Osteocyte (in vitro differentiated cells): ENCODE measurements at regions not wholly inside any gene's neighbourhood (a gene's known extent, or its start where the extent isn't known, plus 50 kb on each side); places are given as distances from the start of the nearest gene placed in this dataset.

ENCODE experiments used
- DNase-seq: peaks from one replicate; pipeline ENCODE4 v3.0.0; 2021; ENCODE audit warnings: mixed read lengths; ENCODE audit not compliant: unreplicated experiment; ENCODE audit errors: extremely low spot score
- H3K27ac Mint-ChIP-seq: one replicate; pipeline ENCODE4 v1.8.0; 2021; ENCODE audit warnings: mild to moderate bottlenecking, mixed read lengths; ENCODE audit not compliant: unreplicated experiment
- H3K27me3 Mint-ChIP-seq: one replicate; pipeline ENCODE4 v1.8.0; 2021; ENCODE audit warnings: mixed read lengths; ENCODE audit not compliant: unreplicated experiment
- H3K36me3 Mint-ChIP-seq: one replicate; pipeline ENCODE4 v1.8.0; 2021; ENCODE audit warnings: mixed read lengths; ENCODE audit not compliant: unreplicated experiment
- H3K4me1 Mint-ChIP-seq: one replicate; pipeline ENCODE4 v1.8.0; 2021; ENCODE audit warnings: mixed read lengths; ENCODE audit not compliant: unreplicated experiment
- H3K4me3 Mint-ChIP-seq: one replicate; pipeline ENCODE4 v1.8.0; 2021; ENCODE audit warnings: mild to moderate bottlenecking, moderate library complexity, mixed read lengths; ENCODE audit not compliant: unreplicated experiment
- H3K9me3 Mint-ChIP-seq: one replicate; pipeline ENCODE4 v1.8.0; 2021; ENCODE audit warnings: mixed read lengths; ENCODE audit not compliant: unreplicated experiment
- CTCF ChIP-seq: fragments of 200-600 bp; sonication (generic); IDR thresholded peaks from 2 replicates; pipeline ENCODE4 v1.5.0; 2021; ENCODE audit warnings: antibody characterized with exemption, mild to moderate bottlenecking, moderate library complexity

- no peaks in the 10 kb centered on the region for H3K36me3 Mint-ChIP-seq
- H3K27me3 Mint-ChIP-seq, result no peaks in the 10 kb centered on the region
- no peak for TF ChIP-seq CTCF
- no peak for DNase-seq
- H3K4me3 Mint-ChIP-seq, result no peak overlapping the region
- no peak overlapping the region for H3K27ac Mint-ChIP-seq
- no peaks in the 10 kb centered on the region for H3K4me1 Mint-ChIP-seq
- no peaks in the 10 kb centered on the region for H3K9me3 Mint-ChIP-seq
These were observed 149.2 kb upstream of the TEX13C start for GRCh38 chrX:125170459-125170858.

- Mint-ChIP-seq H3K9me3 (no peaks in the 10 kb centered on the region), H3K27ac (no peak overlapping the region), H3K27me3 (no peaks in the 10 kb centered on the region), H3K4me3 (no peak overlapping the region), H3K36me3 (no peaks in the 10 kb centered on the region), H3K4me1 (no peaks in the 10 kb centered on the region)
- no peak for DNase-seq
- TF ChIP-seq CTCF, result no peak
These were observed 147.1 kb upstream of the TEX13C start for GRCh38 chrX:125172531-125172930.

GRCh38 chrX:125175991-125176584 lies 143.6 kb upstream of the TEX13C start:
- DNase-seq, result no peak
- H3K4me1 Mint-ChIP-seq, result no peaks in the 10 kb centered on the region
- no peaks in the 10 kb centered on the region for H3K9me3 Mint-ChIP-seq
- no peaks in the 10 kb centered on the region for H3K27me3 Mint-ChIP-seq
- H3K4me3 Mint-ChIP-seq, result no peak overlapping the region
- H3K27ac Mint-ChIP-seq, result no peak overlapping the region
- TF ChIP-seq CTCF, result no peak
- H3K36me3 Mint-ChIP-seq, result no peaks in the 10 kb centered on the region

- Mint-ChIP-seq H3K4me1 (no peaks in the 10 kb centered on the region), H3K27ac (no peak overlapping the region), H3K36me3 (no peaks in the 10 kb centered on the region), H3K9me3 (no peaks in the 10 kb centered on the region), H3K27me3 (no peaks in the 10 kb centered on the region), H3K4me3 (no peak overlapping the region)
- no peak for TF ChIP-seq CTCF
- DNase-seq, result no peak
These were observed 125.8 kb upstream of the TEX13C start for GRCh38 chrX:125193921-125194320.

- no peak for DNase-seq
- no peaks in the 10 kb centered on the region for H3K36me3 Mint-ChIP-seq
- peaks cover 7% of the 10 kb centered on the region for H3K4me1 Mint-ChIP-seq
- H3K27ac Mint-ChIP-seq, result no peak overlapping the region
- TF ChIP-seq CTCF, result no peak
- no peaks in the 10 kb centered on the region for H3K9me3 Mint-ChIP-seq
- H3K27me3 Mint-ChIP-seq, result peaks cover 23% of the 10 kb centered on the region
- no peak overlapping the region for H3K4me3 Mint-ChIP-seq
These were observed 121.1 kb upstream of the TEX13C start for GRCh38 chrX:125198546-125198945.
